ENCODE measurements at regions not wholly inside any gene's neighbourhood (a gene's known extent, or its start where the extent isn't known, plus 50 kb on each side); places are given as distances from the start of the nearest gene placed in this dataset.

- TF ChIP-seq EZH2 (IDR thresholded peaks at IDR 0.05; ENCODE audit: borderline replicate concordance, low read length): no peak
- no peak for TF ChIP-seq CTCF (IDR thresholded peaks at IDR 0.05; ENCODE audit: low read length)
- Histone ChIP-seq H3K9me3 (ENCODE audit: low read length) (no peaks in the 10 kb centered on the region), H3F3A (ENCODE audit: insufficient read depth, low read length) (no peaks in the 10 kb centered on the region), H3K4me1 (ENCODE audit: insufficient read depth, low read length, severe bottlenecking) (no peaks in the 10 kb centered on the region), H3K9ac (ENCODE audit: low read length) (no peak overlapping the region), H3K79me2 (ENCODE audit: insufficient read depth, low read length) (no peaks in the 10 kb centered on the region), H3K4me3 (ENCODE audit: low read depth, low read length, poor library complexity, severe bottlenecking) (no peak overlapping the region), H2AFZ (ENCODE audit: low read length) (no peak overlapping the region), H4K20me1 (ENCODE audit: insufficient read depth, low read length) (no peaks in the 10 kb centered on the region), H3K9me2 (ENCODE audit: low read depth, low read length) (no peaks in the 10 kb centered on the region), H3K27ac (ENCODE audit: low read depth, low read length, poor library complexity, severe bottlenecking) (no peak overlapping the region), H3K36me3 (ENCODE audit: insufficient read depth, low read length) (no peaks in the 10 kb centered on the region), H3K27me3 (ENCODE audit: insufficient read depth, low read length) (no peaks in the 10 kb centered on the region), H3K4me2 (ENCODE audit: low read length) (no peak overlapping the region)
Measured at GRCh38 chr2:19702267-19702666, 199.5 kb downstream of the TTC32 start.

DNA sequence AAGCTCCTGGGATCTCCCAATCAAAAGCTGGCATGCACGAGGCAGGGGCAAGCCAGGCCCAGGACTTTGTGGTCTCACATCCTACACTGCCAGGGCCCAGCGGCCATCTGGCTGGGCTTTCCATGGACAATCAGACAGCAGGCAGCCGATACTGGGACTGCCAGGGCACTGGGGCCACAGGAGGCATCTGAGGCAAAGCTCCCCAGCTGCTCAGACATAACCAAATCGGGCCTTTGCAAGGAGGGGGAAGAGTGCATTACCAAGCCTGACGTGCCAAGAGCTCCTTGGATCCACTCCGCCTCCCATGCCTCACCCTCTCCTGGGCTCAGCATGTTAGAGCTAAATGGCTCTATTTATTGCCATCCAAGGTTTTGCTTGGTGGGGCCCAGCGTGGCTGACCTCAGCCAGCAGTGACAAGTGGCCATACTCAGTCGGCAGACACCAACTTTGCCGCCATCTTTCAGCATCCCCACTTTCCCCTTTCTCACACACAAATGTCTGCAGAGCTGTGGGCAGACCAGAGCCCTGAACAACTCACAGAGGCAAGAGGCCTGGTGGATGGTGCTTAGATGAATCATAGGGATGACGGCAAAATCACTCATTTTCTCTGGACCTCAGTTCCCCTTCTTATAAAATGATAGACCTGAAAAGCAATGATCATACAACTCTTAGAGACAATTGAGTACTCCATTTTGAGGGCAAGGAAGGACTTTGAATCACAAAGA, 200.8 kb downstream of the TTC32 start:
- Histone ChIP-seq H2AFZ (ENCODE audit: low read length) (no peak overlapping the region), H3K9me2 (ENCODE audit: low read depth, low read length) (no peaks in the 10 kb centered on the region), H4K20me1 (ENCODE audit: insufficient read depth, low read length) (no peaks in the 10 kb centered on the region), H3F3A (ENCODE audit: insufficient read depth, low read length) (no peaks in the 10 kb centered on the region), H3K4me2 (ENCODE audit: low read length) (no peak overlapping the region), H3K36me3 (ENCODE audit: insufficient read depth, low read length) (no peaks in the 10 kb centered on the region), H3K9ac (ENCODE audit: low read length) (no peak overlapping the region), H3K4me3 (ENCODE audit: low read depth, low read length, poor library complexity, severe bottlenecking) (no peak overlapping the region), H3K4me1 (ENCODE audit: insufficient read depth, low read length, severe bottlenecking) (no peaks in the 10 kb centered on the region), H3K9me3 (ENCODE audit: low read length) (no peaks in the 10 kb centered on the region), H3K27me3 (ENCODE audit: insufficient read depth, low read length) (no peaks in the 10 kb centered on the region), H3K27ac (ENCODE audit: low read depth, low read length, poor library complexity, severe bottlenecking) (no peak overlapping the region), H3K79me2 (ENCODE audit: insufficient read depth, low read length) (no peaks in the 10 kb centered on the region)
- no peak for TF ChIP-seq EZH2 (IDR thresholded peaks at IDR 0.05; ENCODE audit: borderline replicate concordance, low read length)
- no peak for TF ChIP-seq CTCF (IDR thresholded peaks at IDR 0.05; ENCODE audit: low read length)

DNA sequence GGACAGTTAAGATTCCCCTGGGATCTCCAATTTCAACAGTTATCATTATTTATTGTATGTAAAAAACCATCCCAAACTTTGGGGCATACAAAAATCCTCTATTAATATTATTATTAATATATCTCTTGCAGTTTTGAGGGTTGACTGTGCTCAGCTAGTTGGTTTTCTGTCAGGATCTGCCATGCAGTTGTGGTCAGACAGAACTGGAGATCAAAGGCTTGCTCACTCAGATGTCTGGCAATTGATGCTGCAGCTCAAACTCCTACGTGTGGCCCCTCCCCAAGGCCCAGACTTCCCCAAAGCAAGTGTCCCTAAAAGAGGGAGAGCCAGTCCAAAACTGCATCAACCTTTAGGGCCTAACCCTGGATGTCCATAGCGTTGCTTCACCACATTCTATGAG, 204.7 kb downstream of the TTC32 start:
- Histone ChIP-seq H3K4me1 (ENCODE audit: insufficient read depth, low read length, severe bottlenecking) (no peaks in the 10 kb centered on the region), H3K36me3 (ENCODE audit: insufficient read depth, low read length) (no peaks in the 10 kb centered on the region), H3K4me3 (ENCODE audit: low read depth, low read length, poor library complexity, severe bottlenecking) (no peak overlapping the region), H3F3A (ENCODE audit: insufficient read depth, low read length) (no peaks in the 10 kb centered on the region), H4K20me1 (ENCODE audit: insufficient read depth, low read length) (no peaks in the 10 kb centered on the region), H3K79me2 (ENCODE audit: insufficient read depth, low read length) (no peaks in the 10 kb centered on the region), H3K27me3 (ENCODE audit: insufficient read depth, low read length) (no peaks in the 10 kb centered on the region), H3K4me2 (ENCODE audit: low read length) (no peak overlapping the region), H3K27ac (ENCODE audit: low read depth, low read length, poor library complexity, severe bottlenecking) (no peak overlapping the region), H2AFZ (ENCODE audit: low read length) (no peak overlapping the region), H3K9ac (ENCODE audit: low read length) (no peak overlapping the region), H3K9me2 (ENCODE audit: low read depth, low read length) (no peaks in the 10 kb centered on the region), H3K9me3 (ENCODE audit: low read length) (no peaks in the 10 kb centered on the region)
- TF ChIP-seq EZH2 (IDR thresholded peaks at IDR 0.05; ENCODE audit: borderline replicate concordance, low read length) (no peak), CTCF (IDR thresholded peaks at IDR 0.05; ENCODE audit: low read length) (no peak)

Data from OCI-LY1 (cell line).